K562 (cell line): ENCODE measurements at regions not wholly inside any gene's neighbourhood (a gene's known extent, or its start where the extent isn't known, plus 50 kb on each side); places are given as distances from the start of the nearest gene placed in this dataset.

ENCODE experiments used
- ELF1 ChIP-seq: fragments of 200-800 bp; sonication (Bioruptor generic); IDR thresholded peaks from 2 replicates; pipeline ENCODE4 v1.6.1; 2016; ENCODE audit warnings: missing genetic modification characterization, missing compliant biosample characterization
- POLR2A ChIP-seq: fragments of 450-650 bp; conservative IDR thresholded peaks from 2 replicates; pipeline ENCODE4 v1.6.1; 2016
- TF ChIP-seq, protein P1 (sequence below): sonication (generic); formaldehyde crosslinking; IDR thresholded peaks from 2 replicates; pipeline ENCODE4 v1.8.1; 2023; ENCODE audit warnings: mild to moderate bottlenecking, missing genetic modification reagents
- TF ChIP-seq, protein P2 (sequence below): sonication (generic); formaldehyde crosslinking; IDR thresholded peaks from 2 replicates; pipeline ENCODE4 v1.8.0; 2023; ENCODE audit warnings: mild to moderate bottlenecking, missing genetic modification reagents
- TF ChIP-seq, protein P3 (sequence below), 3 experiments: IDR thresholded peaks in 2 of 3; conservative IDR thresholded peaks in 1 of 3; 2 replicates each; pipeline ENCODE4 v1.5.1; 2011 to 2012; ENCODE audit warnings: low read length in 3 of 3, mild to moderate bottlenecking in 3 of 3, control low read depth in 2 of 3, improper control_type of control experiment in 1 of 3, inconsistent platforms in 1 of 3, low read depth in 1 of 3, mixed read lengths in 1 of 3, moderate library complexity in 1 of 3; ENCODE audit not compliant: insufficient read depth in 2 of 3
- TF ChIP-seq, protein P4 (sequence below): fragments of 250-450 bp; sonication (Bioruptor Pico); IDR thresholded peaks from 2 replicates; pipeline ENCODE4 v1.8.0; 2021; ENCODE audit warnings: moderate library complexity, mild to moderate bottlenecking, inconsistent platforms
- TF ChIP-seq, protein P5 (sequence below): sonication (generic); formaldehyde crosslinking; IDR thresholded peaks from 2 replicates; pipeline ENCODE4 v1.9.0; 2022; ENCODE audit warnings: mild to moderate bottlenecking, missing genetic modification reagents
- TF ChIP-seq, protein P6 (sequence below): sonication (generic); formaldehyde crosslinking; IDR thresholded peaks from 2 replicates; pipeline ENCODE4 v1.8.1; 2022; ENCODE audit warnings: missing genetic modification reagents
- TF ChIP-seq, protein P7 (sequence below): fragments of 450-650 bp; IDR thresholded peaks from 2 replicates; pipeline ENCODE4 v1.6.1; 2017; ENCODE audit warnings: mild to moderate bottlenecking, moderate library complexity

DNA sequence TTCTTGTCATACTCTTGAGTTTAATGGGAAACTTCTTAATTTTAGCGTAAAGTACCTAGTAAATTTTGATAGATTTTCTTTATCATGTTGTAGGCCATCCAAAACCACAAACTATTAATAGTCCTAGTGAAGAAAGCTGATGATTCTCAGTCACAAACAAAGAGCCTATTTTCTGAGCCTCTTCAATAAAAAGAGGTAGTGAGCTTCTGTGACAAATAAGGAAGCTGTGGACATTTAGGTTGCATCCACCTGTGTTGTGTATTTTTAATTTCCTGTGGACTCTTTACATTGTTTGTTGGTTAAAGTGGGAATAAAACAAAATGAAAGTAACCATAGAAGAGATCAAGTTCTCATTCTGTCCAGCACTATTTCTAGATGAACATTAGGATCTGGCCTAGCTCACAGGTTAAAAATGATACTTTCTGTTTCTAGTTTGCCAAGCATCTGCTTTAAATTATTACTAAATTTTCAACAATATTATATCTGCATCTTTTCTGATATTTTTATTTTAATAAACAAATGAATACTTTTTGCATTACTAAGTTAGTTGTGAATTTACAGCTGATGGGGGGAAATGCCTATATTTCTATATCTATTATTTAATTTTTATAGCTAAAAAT is 702.2 kb upstream of the ADGRL4 start:
- no peak for TF ChIP-seq POLR2A
- TF ChIP-seq, protein P1, sequence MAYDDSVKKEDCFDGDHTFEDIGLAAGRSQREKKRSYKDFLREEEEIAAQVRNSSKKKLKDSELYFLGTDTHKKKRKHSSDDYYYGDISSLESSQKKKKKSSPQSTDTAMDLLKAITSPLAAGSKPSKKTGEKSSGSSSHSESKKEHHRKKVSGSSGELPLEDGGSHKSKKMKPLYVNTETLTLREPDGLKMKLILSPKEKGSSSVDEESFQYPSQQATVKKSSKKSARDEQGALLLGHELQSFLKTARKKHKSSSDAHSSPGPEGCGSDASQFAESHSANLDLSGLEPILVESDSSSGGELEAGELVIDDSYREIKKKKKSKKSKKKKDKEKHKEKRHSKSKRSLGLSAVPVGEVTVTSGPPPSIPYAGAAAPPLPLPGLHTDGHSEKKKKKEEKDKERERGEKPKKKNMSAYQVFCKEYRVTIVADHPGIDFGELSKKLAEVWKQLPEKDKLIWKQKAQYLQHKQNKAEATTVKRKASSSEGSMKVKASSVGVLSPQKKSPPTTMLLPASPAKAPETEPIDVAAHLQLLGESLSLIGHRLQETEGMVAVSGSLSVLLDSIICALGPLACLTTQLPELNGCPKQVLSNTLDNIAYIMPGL (CRISPR knock-in tag): no peak
- TF ChIP-seq, protein P2, sequence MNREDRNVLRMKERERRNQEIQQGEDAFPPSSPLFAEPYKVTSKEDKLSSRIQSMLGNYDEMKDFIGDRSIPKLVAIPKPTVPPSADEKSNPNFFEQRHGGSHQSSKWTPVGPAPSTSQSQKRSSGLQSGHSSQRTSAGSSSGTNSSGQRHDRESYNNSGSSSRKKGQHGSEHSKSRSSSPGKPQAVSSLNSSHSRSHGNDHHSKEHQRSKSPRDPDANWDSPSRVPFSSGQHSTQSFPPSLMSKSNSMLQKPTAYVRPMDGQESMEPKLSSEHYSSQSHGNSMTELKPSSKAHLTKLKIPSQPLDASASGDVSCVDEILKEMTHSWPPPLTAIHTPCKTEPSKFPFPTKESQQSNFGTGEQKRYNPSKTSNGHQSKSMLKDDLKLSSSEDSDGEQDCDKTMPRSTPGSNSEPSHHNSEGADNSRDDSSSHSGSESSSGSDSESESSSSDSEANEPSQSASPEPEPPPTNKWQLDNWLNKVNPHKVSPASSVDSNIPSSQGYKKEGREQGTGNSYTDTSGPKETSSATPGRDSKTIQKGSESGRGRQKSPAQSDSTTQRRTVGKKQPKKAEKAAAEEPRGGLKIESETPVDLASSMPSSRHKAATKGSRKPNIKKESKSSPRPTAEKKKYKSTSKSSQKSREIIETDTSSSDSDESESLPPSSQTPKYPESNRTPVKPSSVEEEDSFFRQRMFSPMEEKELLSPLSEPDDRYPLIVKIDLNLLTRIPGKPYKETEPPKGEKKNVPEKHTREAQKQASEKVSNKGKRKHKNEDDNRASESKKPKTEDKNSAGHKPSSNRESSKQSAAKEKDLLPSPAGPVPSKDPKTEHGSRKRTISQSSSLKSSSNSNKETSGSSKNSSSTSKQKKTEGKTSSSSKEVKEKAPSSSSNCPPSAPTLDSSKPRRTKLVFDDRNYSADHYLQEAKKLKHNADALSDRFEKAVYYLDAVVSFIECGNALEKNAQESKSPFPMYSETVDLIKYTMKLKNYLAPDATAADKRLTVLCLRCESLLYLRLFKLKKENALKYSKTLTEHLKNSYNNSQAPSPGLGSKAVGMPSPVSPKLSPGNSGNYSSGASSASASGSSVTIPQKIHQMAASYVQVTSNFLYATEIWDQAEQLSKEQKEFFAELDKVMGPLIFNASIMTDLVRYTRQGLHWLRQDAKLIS (CRISPR knock-in tag): no peak
- TF ChIP-seq, protein P3, sequence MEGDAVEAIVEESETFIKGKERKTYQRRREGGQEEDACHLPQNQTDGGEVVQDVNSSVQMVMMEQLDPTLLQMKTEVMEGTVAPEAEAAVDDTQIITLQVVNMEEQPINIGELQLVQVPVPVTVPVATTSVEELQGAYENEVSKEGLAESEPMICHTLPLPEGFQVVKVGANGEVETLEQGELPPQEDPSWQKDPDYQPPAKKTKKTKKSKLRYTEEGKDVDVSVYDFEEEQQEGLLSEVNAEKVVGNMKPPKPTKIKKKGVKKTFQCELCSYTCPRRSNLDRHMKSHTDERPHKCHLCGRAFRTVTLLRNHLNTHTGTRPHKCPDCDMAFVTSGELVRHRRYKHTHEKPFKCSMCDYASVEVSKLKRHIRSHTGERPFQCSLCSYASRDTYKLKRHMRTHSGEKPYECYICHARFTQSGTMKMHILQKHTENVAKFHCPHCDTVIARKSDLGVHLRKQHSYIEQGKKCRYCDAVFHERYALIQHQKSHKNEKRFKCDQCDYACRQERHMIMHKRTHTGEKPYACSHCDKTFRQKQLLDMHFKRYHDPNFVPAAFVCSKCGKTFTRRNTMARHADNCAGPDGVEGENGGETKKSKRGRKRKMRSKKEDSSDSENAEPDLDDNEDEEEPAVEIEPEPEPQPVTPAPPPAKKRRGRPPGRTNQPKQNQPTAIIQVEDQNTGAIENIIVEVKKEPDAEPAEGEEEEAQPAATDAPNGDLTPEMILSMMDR (IDR thresholded peaks at IDR 0.05 in 2 of 3, conservative IDR thresholded peaks at IDR 0.05 in 1 of 3; ENCODE audit: insufficient read depth in 2 of 3, low read depth in 1 of 3, low read length in 3 of 3): no peak
- TF ChIP-seq, protein P4, sequence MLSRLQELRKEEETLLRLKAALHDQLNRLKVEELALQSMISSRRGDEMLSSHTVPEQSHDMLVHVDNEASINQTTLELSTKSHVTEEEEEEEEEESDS: no peak
- TF ChIP-seq, protein P5, sequence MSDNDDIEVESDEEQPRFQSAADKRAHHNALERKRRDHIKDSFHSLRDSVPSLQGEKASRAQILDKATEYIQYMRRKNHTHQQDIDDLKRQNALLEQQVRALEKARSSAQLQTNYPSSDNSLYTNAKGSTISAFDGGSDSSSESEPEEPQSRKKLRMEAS (CRISPR knock-in tag): no peak
- TF ChIP-seq ELF1: no peak
- TF ChIP-seq, protein P6, sequence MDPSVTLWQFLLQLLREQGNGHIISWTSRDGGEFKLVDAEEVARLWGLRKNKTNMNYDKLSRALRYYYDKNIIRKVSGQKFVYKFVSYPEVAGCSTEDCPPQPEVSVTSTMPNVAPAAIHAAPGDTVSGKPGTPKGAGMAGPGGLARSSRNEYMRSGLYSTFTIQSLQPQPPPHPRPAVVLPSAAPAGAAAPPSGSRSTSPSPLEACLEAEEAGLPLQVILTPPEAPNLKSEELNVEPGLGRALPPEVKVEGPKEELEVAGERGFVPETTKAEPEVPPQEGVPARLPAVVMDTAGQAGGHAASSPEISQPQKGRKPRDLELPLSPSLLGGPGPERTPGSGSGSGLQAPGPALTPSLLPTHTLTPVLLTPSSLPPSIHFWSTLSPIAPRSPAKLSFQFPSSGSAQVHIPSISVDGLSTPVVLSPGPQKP: no peak
- TF ChIP-seq, protein P7, sequence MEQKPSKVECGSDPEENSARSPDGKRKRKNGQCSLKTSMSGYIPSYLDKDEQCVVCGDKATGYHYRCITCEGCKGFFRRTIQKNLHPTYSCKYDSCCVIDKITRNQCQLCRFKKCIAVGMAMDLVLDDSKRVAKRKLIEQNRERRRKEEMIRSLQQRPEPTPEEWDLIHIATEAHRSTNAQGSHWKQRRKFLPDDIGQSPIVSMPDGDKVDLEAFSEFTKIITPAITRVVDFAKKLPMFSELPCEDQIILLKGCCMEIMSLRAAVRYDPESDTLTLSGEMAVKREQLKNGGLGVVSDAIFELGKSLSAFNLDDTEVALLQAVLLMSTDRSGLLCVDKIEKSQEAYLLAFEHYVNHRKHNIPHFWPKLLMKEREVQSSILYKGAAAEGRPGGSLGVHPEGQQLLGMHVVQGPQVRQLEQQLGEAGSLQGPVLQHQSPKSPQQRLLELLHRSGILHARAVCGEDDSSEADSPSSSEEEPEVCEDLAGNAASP: no peak
